Subcutaneous abdominal adipose tissue (tissue), 5 donors: ENCODE measurements at regions not wholly inside any gene's neighbourhood (a gene's known extent, or its start where the extent isn't known, plus 50 kb on each side); places are given as distances from the start of the nearest gene placed in this dataset.
"Not testable (repeated sequence)": the region's sequence is repeated elsewhere in the genome, so short reads cannot be mapped to it uniquely, and the experiment has no call there.

Experiments
- H3K27ac ChIP-seq: one replicate; pipeline ENCODE4 v1.7.0; 2013; ENCODE audit warnings: low read depth, mild to moderate bottlenecking, inconsistent platforms, low read length, moderate library complexity
- H3K27me3 ChIP-seq, 5 donors: one replicate each; pipeline ENCODE4 v1.7.0; 2013; ENCODE audit warnings: low read length in 5 of 5, inconsistent platforms in 1 of 5; ENCODE audit not compliant: control insufficient read depth in 5 of 5, insufficient read depth in 4 of 5
- H3K36me3 ChIP-seq, 5 donors: one replicate each; pipeline ENCODE4 v1.7.0; 2013; ENCODE audit warnings: low read length in 5 of 5; ENCODE audit not compliant: control insufficient read depth in 5 of 5, insufficient read depth in 5 of 5
- H3K4me1 ChIP-seq, 5 donors: one replicate each; pipeline ENCODE4 v1.7.0; 2013; ENCODE audit warnings: low read length in 5 of 5, mild to moderate bottlenecking in 3 of 5, moderate library complexity in 1 of 5; ENCODE audit not compliant: control insufficient read depth in 5 of 5, insufficient read depth in 5 of 5
- H3K4me3 ChIP-seq, 5 donors: one replicate each; pipeline ENCODE4 v1.7.0; 2013; ENCODE audit warnings: low read length in 5 of 5, low read depth in 1 of 5
- H3K9ac ChIP-seq, 5 donors: one replicate each; pipeline ENCODE4 v1.7.0; 2013; ENCODE audit warnings: low read length in 5 of 5, mild to moderate bottlenecking in 4 of 5, moderate library complexity in 3 of 5
- H3K9me3 ChIP-seq, 5 donors: one replicate each; pipeline ENCODE4 v1.7.0; 2013; ENCODE audit warnings: low read length in 5 of 5; ENCODE audit not compliant: control insufficient read depth in 5 of 5
- donor health status: healthy.
- donor health status: healthy.
- donor health status: healthy.
- donor health status: healthy.
- donor health status: healthy.

DNA sequence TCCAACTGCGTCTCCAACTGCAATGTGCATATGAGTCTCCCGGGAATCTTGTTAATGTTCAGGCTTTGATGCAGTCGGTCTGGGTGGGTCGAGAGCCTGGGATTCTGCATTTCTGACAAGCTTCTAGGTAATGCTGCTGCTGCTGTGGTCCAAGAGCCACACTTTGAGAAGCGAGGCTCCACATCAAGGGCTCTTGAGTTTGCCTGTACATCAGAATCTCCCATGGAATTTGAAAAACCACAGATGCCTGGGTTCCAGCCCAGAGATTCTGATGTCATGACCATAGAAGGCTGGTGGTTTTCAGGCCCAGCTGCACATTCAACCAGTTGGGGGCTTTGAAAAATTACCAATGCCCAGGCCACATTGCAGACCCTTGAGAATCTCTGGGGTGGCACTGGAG is 93.9 kb upstream of the TARDBP start:
- Histone ChIP-seq H3K36me3 (no peaks in the 10 kb centered on the region), H3K9ac (no peak overlapping the region), H3K4me3 (no peak overlapping the region), H3K27me3 (peaks cover 4 to 28% (median 18%) of the 10 kb centered on the region in 5 donors), H3K9me3 (no peaks in the 10 kb centered on the region), H3K4me1 (peaks cover 0 to 3% (median 0%) of the 10 kb centered on the region in 5 donors), H3K27ac (no peak overlapping the region)

DNA sequence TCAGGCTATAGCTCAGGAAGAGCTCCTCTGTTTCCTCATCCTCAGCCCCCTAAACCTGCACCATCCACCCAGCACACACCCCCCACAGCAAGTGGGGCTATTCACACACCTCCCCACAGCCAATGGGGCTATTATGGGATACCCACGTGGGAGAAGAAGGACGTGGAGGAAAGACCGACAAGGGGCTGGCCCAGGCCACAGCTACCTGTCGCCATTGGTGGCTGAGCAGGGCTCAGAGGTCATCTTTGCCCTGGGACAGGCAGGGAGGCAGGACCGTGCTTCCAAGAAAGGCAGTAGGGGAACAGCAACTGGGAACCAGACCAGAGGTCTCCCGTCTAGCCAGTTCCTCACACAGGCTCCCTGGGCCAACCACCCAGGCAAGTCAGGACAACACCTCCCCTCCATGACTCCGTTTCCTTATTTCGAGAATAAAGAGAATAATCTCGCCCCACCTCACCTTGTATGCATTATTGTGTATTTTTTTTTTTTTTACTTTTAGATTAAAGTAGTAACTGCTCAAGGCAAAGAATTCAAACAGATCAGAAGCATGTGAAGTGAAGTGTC is 92.3 kb upstream of the TARDBP start:
- Histone ChIP-seq H3K9ac (no peak overlapping the region), H3K27ac (no peak overlapping the region), H3K4me3 (no peak overlapping the region), H3K4me1 (peaks cover 0 to 3% (median 0%) of the 10 kb centered on the region in 5 donors), H3K9me3 (peaks cover 0 to 4% (median 0%) of the 10 kb centered on the region in 5 donors), H3K27me3 (peaks cover 4 to 25% (median 16%) of the 10 kb centered on the region in 5 donors), H3K36me3 (no peaks in the 10 kb centered on the region)

DNA sequence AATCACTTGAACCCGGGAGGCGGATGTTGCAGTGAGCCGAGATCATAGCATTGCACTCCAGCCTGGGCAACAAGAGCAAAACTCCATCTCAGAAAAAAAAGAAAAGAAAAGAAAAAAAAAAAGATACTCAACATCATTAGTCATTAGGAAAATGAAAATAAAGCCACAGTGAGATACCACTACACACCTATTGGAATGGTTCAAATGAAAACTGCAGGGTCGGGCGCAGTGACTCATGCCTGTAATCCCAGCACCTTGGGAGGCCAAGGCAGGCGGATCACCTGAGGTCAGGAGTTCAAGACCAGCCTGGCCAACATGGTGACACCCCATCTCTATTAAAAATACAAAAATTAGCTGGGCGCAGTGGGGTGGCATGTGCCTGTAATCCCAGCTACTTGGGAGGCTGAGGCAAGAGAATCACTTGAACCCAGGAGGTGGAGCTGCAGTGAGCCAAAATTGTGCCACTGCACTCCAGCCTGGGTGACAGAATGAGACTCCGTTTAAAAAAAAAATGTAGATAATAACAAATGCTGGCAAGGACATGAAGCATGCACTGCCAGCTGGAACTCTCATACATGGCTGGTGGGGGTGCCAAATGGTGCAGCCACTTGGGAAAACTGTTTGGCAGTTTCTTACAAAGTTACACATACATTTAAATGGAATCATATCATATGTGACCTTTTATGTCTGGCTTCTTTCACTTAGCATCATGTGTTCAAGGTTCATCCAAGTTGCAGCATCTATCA is 90.0 kb upstream of the TARDBP start:
- H3K9ac ChIP-seq, H3K9me3 ChIP-seq, H3K36me3 ChIP-seq, H3K4me3 ChIP-seq, H3K4me1 ChIP-seq, H3K27ac ChIP-seq: not testable (repeated sequence)
- H3K27me3 ChIP-seq, result peaks cover 0 to 16% (median 9%) of the 10 kb centered on the region in 5 donors

DNA sequence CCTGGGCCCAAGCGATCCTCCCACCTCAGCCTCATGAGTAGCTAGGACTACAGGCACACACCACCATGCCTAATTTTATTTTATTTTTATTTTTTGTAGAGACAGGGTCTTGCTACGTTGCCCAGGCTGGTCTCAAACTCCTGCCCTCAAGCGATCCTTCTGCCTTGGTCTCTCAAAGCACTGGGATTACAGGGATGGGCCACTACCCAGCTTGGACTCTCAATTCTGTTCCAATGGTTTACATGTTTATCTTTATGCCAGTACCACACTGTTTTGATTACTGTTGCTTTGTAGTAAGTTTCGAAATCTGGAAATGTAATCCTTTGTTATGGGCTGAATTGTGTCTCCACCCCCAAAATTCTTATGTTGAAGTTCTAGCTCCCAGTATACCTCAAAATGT is 88.4 kb upstream of the TARDBP start:
- H3K27me3 ChIP-seq, result peaks cover 0 to 13% (median 9%) of the 10 kb centered on the region in 5 donors
- H3K9ac ChIP-seq, result no peak overlapping the region
- peaks cover 3 to 13% (median 8%) of the 10 kb centered on the region in 5 donors for H3K9me3 ChIP-seq
- no peaks in the 10 kb centered on the region for H3K4me1 ChIP-seq
- H3K36me3 ChIP-seq, result no peaks in the 10 kb centered on the region
- no peak overlapping the region for H3K4me3 ChIP-seq
- no peak overlapping the region for H3K27ac ChIP-seq

DNA sequence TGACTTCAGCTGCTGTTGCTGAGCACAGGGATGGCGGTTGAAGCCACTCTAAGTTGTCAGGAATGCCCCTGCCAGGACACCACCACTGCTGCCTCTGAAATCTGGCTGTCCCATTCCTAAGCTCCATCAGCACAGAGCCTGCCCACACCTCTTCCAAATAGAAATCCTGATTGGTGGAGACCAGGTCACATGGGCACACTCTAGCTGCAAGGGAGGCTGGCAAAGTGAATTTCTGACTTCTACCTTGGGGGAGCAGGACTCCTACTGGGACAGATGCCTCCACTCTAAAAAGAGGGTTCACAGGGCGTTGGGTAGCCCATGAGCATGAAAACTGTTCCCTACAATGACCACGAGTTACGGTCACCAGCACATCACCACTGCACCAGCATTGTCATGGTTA is 83.8 kb upstream of the TARDBP start:
- H3K36me3 ChIP-seq, result no peaks in the 10 kb centered on the region
- peaks cover 3 to 14% (median 10%) of the 10 kb centered on the region in 5 donors for H3K9me3 ChIP-seq
- H3K27me3 ChIP-seq, result peaks cover 0 to 5% (median 0%) of the 10 kb centered on the region in 5 donors
- no peak overlapping the region for H3K9ac ChIP-seq
- no peaks in the 10 kb centered on the region for H3K4me1 ChIP-seq
- H3K4me3 ChIP-seq, result no peak overlapping the region
- no peak overlapping the region for H3K27ac ChIP-seq

DNA sequence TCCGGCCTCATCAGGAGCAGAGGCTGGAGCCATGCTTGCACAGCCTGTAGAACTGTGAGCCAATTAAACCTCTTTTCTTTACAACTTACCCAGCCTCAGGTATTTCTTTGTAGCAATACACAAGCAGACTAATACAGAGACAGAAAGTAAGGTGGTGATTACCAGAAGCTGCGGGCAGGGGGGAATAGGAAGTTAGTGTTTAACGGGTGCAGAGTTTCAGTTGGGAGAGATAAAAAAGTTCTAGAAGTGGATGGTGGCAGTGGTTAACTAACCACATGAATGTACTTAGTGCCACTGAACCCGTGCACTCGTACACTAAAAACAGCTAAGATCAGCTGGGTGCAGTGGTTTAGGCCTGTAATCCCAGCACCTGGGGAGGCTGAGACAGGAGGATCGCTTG is 80.4 kb upstream of the TARDBP start:
- Histone ChIP-seq H3K27me3 (peaks cover 12 to 16% (median 13%) of the 10 kb centered on the region in 5 donors), H3K4me3 (no peak overlapping the region), H3K9ac (no peak overlapping the region), H3K27ac (no peak overlapping the region), H3K9me3 (peaks cover 3 to 10% (median 8%) of the 10 kb centered on the region in 5 donors), H3K4me1 (no peaks in the 10 kb centered on the region), H3K36me3 (no peaks in the 10 kb centered on the region)

DNA sequence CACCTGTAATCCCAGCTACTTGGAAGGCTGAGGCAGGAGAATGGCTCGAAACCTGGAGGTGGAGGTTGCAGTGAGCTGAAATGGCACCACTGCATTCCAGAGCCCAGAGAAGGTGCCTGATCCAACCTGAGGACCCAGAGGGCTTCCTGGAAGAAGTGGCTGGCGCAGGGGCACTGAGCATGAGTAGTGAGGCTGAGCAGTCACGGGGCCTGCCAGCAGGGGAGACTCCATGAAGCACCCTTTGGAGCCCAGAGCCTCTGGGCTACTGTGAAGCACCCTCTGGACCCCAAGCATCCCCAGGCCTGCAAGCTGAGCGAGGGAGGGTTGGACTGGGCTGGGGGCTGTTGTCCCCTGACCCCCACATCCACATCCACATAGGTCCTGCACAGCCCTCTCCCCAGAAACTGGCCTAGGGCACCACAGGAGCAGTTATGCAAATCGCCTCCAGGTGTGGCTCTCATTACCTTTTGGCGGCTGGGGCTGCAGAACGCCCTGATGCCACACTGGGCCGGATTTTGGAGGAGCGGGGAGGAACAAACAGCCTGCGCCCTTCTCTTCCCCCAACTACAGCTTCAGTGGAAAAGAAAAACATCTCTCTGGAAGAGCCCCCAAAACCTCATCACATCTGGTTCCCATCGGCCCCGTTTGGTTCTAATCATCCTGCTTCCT is 78.2 kb upstream of the TARDBP start:
- H3K27ac ChIP-seq, result no peak overlapping the region
- H3K9me3 ChIP-seq, result no peaks in the 10 kb centered on the region
- H3K36me3 ChIP-seq, result no peaks in the 10 kb centered on the region
- peaks cover 11 to 21% (median 17%) of the 10 kb centered on the region in 5 donors for H3K27me3 ChIP-seq
- no peak overlapping the region for H3K4me3 ChIP-seq
- no peak overlapping the region for H3K9ac ChIP-seq
- H3K4me1 ChIP-seq, result no peaks in the 10 kb centered on the region

DNA sequence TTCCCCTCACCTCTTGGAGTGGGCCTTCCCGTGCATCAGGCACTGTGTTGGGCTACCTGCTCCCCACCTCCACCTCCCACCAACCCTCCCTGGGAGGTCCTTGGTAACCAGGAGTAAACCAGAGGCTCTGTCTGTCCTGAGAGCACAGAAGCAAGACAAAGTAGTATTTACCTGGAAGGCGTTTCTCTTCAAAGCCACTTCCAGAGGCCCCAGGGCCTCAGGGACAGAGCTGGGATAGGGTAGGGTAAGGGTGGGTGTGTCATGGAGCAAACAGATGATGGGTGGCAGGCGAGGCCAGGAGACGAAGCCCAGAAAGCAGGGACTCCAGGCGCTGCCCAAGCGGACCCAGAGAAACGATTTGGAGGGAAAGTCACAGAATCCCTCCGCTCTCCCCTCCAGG is 77.2 kb upstream of the TARDBP start:
- H3K4me1 ChIP-seq, result peaks cover 0 to 5% (median 0%) of the 10 kb centered on the region in 5 donors
- H3K4me3 ChIP-seq, result no peak overlapping the region
- peaks cover 11 to 23% (median 19%) of the 10 kb centered on the region in 5 donors for H3K27me3 ChIP-seq
- no peak overlapping the region for H3K9ac ChIP-seq
- H3K36me3 ChIP-seq, result no peaks in the 10 kb centered on the region
- H3K27ac ChIP-seq, result no peak overlapping the region
- no peaks in the 10 kb centered on the region for H3K9me3 ChIP-seq

DNA sequence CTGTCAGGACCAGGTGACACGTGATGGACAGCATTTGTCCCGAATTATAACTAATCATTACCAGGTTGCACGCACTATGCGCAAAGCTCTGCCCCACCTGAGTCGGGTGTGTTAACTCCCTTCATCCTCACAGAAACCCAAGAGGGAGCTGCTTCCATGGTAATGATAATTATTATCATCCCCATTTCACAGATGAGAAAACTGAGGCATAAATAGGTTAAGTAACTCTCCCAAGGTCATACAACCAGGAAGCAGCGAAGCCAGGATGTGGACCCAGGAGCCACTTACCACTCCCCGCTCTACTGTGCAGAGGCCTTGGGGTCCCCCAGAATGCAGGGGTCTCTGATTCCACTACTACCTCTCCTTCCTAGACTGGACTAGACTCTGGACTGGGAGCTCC is 76.7 kb upstream of the TARDBP start:
- H3K4me3 ChIP-seq, result no peak overlapping the region
- no peak overlapping the region for H3K27ac ChIP-seq
- H3K27me3 ChIP-seq, result peaks cover 11 to 28% (median 24%) of the 10 kb centered on the region in 5 donors
- H3K9ac ChIP-seq, result no peak overlapping the region
- H3K36me3 ChIP-seq, result no peaks in the 10 kb centered on the region
- H3K4me1 ChIP-seq, result peaks cover 0 to 5% (median 0%) of the 10 kb centered on the region in 5 donors
- no peaks in the 10 kb centered on the region for H3K9me3 ChIP-seq
